ENCODE measurements at regions not wholly inside any gene's neighbourhood (a gene's known extent, or its start where the extent isn't known, plus 50 kb on each side); places are given as distances from the start of the nearest gene placed in this dataset.

- no peak overlapping the region for H3K4me2 ChIP-seq (ENCODE audit: insufficient read depth, low read length)
- no peak for DNase-seq (ENCODE audit: extremely low read depth in 1 of 4, low spot score in 3 of 4)
- no peak for FAIRE-seq
- H3K9ac ChIP-seq (ENCODE audit: insufficient read depth in 1 of 2, low read depth in 2 of 2, low read length in 2 of 2): no peak overlapping the region
- under 1% methylated on average over 6 of the region's 6 CpGs for WGBS (ENCODE audit: insufficient coverage, low coverage, missing lambda C conversion rate)
- H4K20me1 ChIP-seq (replicated peaks; ENCODE audit: control insufficient read depth, insufficient read depth, low read length): no peaks in the 10 kb centered on the region
- CTCF ChIA-PET (ENCODE audit: low intra/inter-chr PET ratio): no interaction called here
- no peak for TF ChIP-seq CBX5 (IDR thresholded peaks at IDR 0.05; ENCODE audit: borderline replicate concordance, low read depth)
- TF ChIP-seq NFE2L1 (tag; IDR thresholded peaks at IDR 0.05; ENCODE audit: borderline replicate concordance, low read depth): no peak
- TF ChIP-seq BHLHE40 (IDR thresholded peaks at IDR 0.05; ENCODE audit: low read length): no peak
- TF ChIP-seq CXXC5 (CRISPR knock-in tag; IDR thresholded peaks at IDR 0.05): no peak
- TF ChIP-seq HNRNPUL1 (IDR thresholded peaks at IDR 0.05; ENCODE audit: low read length): no peak
- no peak for TF ChIP-seq TFAM (CRISPR knock-in tag; conservative IDR thresholded peaks at IDR 0.05)
- TF ChIP-seq ZNF395 (CRISPR knock-in tag; IDR thresholded peaks at IDR 0.05): no peak
- TF ChIP-seq ZNF561 (CRISPR knock-in tag; conservative IDR thresholded peaks at IDR 0.05): no peak
- no peak for TF ChIP-seq RBM15 (IDR thresholded peaks at IDR 0.05; ENCODE audit: insufficient read depth, low read length)
- no peak for TF ChIP-seq ILK (tag; IDR thresholded peaks at IDR 0.05; ENCODE audit: borderline replicate concordance, low read depth)
- no peak for TF ChIP-seq SP2 (IDR thresholded peaks at IDR 0.05; ENCODE audit: extremely low read depth, low read depth, low read length, poor library complexity, severe bottlenecking)
- TF ChIP-seq POLR2B (IDR thresholded peaks at IDR 0.05; ENCODE audit: low read depth, partially characterized antibody): no peak
- H3K79me2 ChIP-seq (ENCODE audit: control insufficient read depth, insufficient read depth, low read length): no peaks in the 10 kb centered on the region
- no peak overlapping the region for H2AFZ ChIP-seq (ENCODE audit: low read depth, low read length)
- in situ Hi-C loops (cut with MboI) (loop anchor here (5.0 kb wide), 1 partner anchor 47 kb away; no protein-coding TSS in a partner anchor), intact Hi-C loops (cut with micrococcal nuclease) (no loop called here)
- no peaks in the 10 kb centered on the region for H3K9me1 ChIP-seq (ENCODE audit: control insufficient read depth, insufficient read depth, low read length)
- H3K27ac ChIP-seq (ENCODE audit: extremely low read depth, low read depth, low read length): no peak overlapping the region
- H3K9me3 ChIP-seq (replicated peaks; ENCODE audit: control insufficient read depth, insufficient read depth, low read depth, low read length): no peaks in the 10 kb centered on the region
- POLR2A ChIA-PET: interaction anchor here (1.4 kb wide), 1 partner anchor 9 kb away, joined by 4 read pairs; no protein-coding TSS in a partner anchor
- H3K4me1 ChIP-seq (replicated peaks in 1 of 2; ENCODE audit: control insufficient read depth in 2 of 2, insufficient read depth in 2 of 2, low read length in 2 of 2): no peaks in the 10 kb centered on the region
- H3K4me3 ChIP-seq: no peak overlapping the region
- ATAC-seq: no peak
- peaks cover 4 to 13% of the 10 kb centered on the region in 2 experiments; a peak in 3 of 5 replicates for H3K27me3 ChIP-seq (ENCODE audit: control insufficient read depth in 2 of 2, insufficient read depth in 2 of 2, low read length in 2 of 2)
- no TSS peak for BruUV-seq (replicated peaks)
- no peaks in the 10 kb centered on the region for H3K36me3 ChIP-seq (ENCODE audit: control insufficient read depth, insufficient read depth, low read length)
Measured at GRCh38 chr11:31969359-31969702, 121.5 kb upstream of the RCN1 start.
